ENCODE measurements at regions not wholly inside any gene's neighbourhood (a gene's known extent, or its start where the extent isn't known, plus 50 kb on each side); places are given as distances from the start of the nearest gene placed in this dataset.

GRCh38 chr9:85439791-85440190, 302.0 kb downstream of the AGTPBP1 start:
- TF ChIP-seq CTCF (IDR thresholded peaks at IDR 0.05 in 8 of 11, conservative IDR thresholded peaks at IDR 0.05 in 3 of 11) (no peak), POLR2AphosphoS5 (IDR thresholded peaks at IDR 0.05) (no peak), POLR2A (IDR thresholded peaks at IDR 0.05) (no peak)

Measured in spleen (tissue), 7 donors.